ENCODE measurements at regions not wholly inside any gene's neighbourhood (a gene's known extent, or its start where the extent isn't known, plus 50 kb on each side); places are given as distances from the start of the nearest gene placed in this dataset.
A peak's percentile ranks its signal among the peaks of the same experiment; 100 is the strongest.

- H3K4me3 ChIP-seq, result no peak overlapping the region
- H3K36me3 ChIP-seq, result no peaks in the 10 kb centered on the region
- peak in 1 of 2 donors; percentile 33 for DNase-seq (ENCODE audit: low spot score in 2 of 2)
- H3K9me3 ChIP-seq, result no peaks in the 10 kb centered on the region
- no peak for TF ChIP-seq POLR2A (IDR thresholded peaks at IDR 0.05)
- no peak overlapping the region for H3K27ac ChIP-seq
- peaks cover 0 to 54% of the 10 kb centered on the region in 2 donors for H3K27me3 ChIP-seq
- intact Hi-C loops (cut with DNase I; ENCODE audit: low total_unique reads), result loop anchor here (1.0 kb wide), 1 partner anchor 9 kb away; no protein-coding TSS in a partner anchor
- no peaks in the 10 kb centered on the region for H3K4me1 ChIP-seq
Observed at GRCh38 chr17:73713136-73713535, 68.9 kb upstream of the SDK2 start.

GRCh38 chr17:73715769-73716168 lies 71.5 kb upstream of the SDK2 start:
- H3K9me3 ChIP-seq, result no peaks in the 10 kb centered on the region
- H3K4me1 ChIP-seq, result no peaks in the 10 kb centered on the region
- no peak overlapping the region for H3K27ac ChIP-seq
- peaks cover 0 to 33% of the 10 kb centered on the region in 2 donors for H3K27me3 ChIP-seq
- TF ChIP-seq POLR2AphosphoS5 (IDR thresholded peaks at IDR 0.05) (no peak), POLR2A (IDR thresholded peaks at IDR 0.05) (no peak), CTCF (IDR thresholded peaks at IDR 0.05) (no peak)
- intact Hi-C loops (cut with DNase I; ENCODE audit: low total_unique reads), result no loop called here
- H3K36me3 ChIP-seq, result no peaks in the 10 kb centered on the region
- DNase-seq (ENCODE audit: low spot score in 2 of 2), result no peak
- H3K4me3 ChIP-seq, result no peak overlapping the region

GRCh38 chr17:73717690-73718089 lies 73.4 kb upstream of the SDK2 start:
- H3K4me1 ChIP-seq, result no peaks in the 10 kb centered on the region
- H3K4me3 ChIP-seq, result no peak overlapping the region
- no peak for TF ChIP-seq CTCF (IDR thresholded peaks at IDR 0.05)
- no peak for TF ChIP-seq POLR2A (IDR thresholded peaks at IDR 0.05)
- TF ChIP-seq POLR2AphosphoS5 (IDR thresholded peaks at IDR 0.05), result no peak
- DNase-seq (ENCODE audit: low spot score in 2 of 2), result no peak
- no peak overlapping the region for H3K27ac ChIP-seq
- intact Hi-C loops (cut with DNase I; ENCODE audit: low total_unique reads), result no loop called here
- H3K36me3 ChIP-seq, result no peaks in the 10 kb centered on the region
- H3K27me3 ChIP-seq, result peaks cover 0 to 16% of the 10 kb centered on the region in 2 donors
- H3K9me3 ChIP-seq, result no peaks in the 10 kb centered on the region

GRCh38 chr17:73718362-73718761 lies 74.1 kb upstream of the SDK2 start:
- Histone ChIP-seq H3K4me3 (no peak overlapping the region), H3K9me3 (no peaks in the 10 kb centered on the region), H3K4me1 (no peaks in the 10 kb centered on the region), H3K27me3 (peaks cover 0 to 10% of the 10 kb centered on the region in 2 donors), H3K27ac (no peak overlapping the region), H3K36me3 (no peaks in the 10 kb centered on the region)
- TF ChIP-seq POLR2AphosphoS5 (IDR thresholded peaks at IDR 0.05) (no peak), CTCF (IDR thresholded peaks at IDR 0.05) (no peak), POLR2A (IDR thresholded peaks at IDR 0.05) (no peak)
- DNase-seq (ENCODE audit: low spot score in 2 of 2), result no peak
- intact Hi-C loops (cut with DNase I; ENCODE audit: low total_unique reads), result no loop called here

GRCh38 chr17:73718912-73719311 lies 74.7 kb upstream of the SDK2 start:
- Histone ChIP-seq H3K36me3 (no peaks in the 10 kb centered on the region), H3K27me3 (peaks cover 0 to 4% of the 10 kb centered on the region in 2 donors), H3K27ac (no peak overlapping the region), H3K4me1 (no peaks in the 10 kb centered on the region), H3K9me3 (no peaks in the 10 kb centered on the region), H3K4me3 (no peak overlapping the region)
- DNase-seq (ENCODE audit: low spot score in 2 of 2), result no peak
- no peak for TF ChIP-seq POLR2AphosphoS5 (IDR thresholded peaks at IDR 0.05)
- TF ChIP-seq CTCF (IDR thresholded peaks at IDR 0.05), result no peak
- no peak for TF ChIP-seq POLR2A (IDR thresholded peaks at IDR 0.05)
- intact Hi-C loops (cut with DNase I; ENCODE audit: low total_unique reads), result no loop called here

- Histone ChIP-seq H3K27ac (no peak overlapping the region), H3K36me3 (no peaks in the 10 kb centered on the region), H3K9me3 (no peaks in the 10 kb centered on the region), H3K4me3 (no peak overlapping the region), H3K27me3 (peaks cover 0 to 4% of the 10 kb centered on the region in 2 donors), H3K4me1 (no peaks in the 10 kb centered on the region)
- DNase-seq (ENCODE audit: low spot score in 2 of 2), result no peak
- intact Hi-C loops (cut with DNase I; ENCODE audit: low total_unique reads), result no loop called here
- TF ChIP-seq CTCF (IDR thresholded peaks at IDR 0.05) (no peak), POLR2A (IDR thresholded peaks at IDR 0.05) (no peak), POLR2AphosphoS5 (IDR thresholded peaks at IDR 0.05) (no peak)
Observed at GRCh38 chr17:73719588-73720071, 75.4 kb upstream of the SDK2 start.

All from breast epithelium (tissue), 4 donors.